H9 (cell line): ENCODE measurements at regions not wholly inside any gene's neighbourhood (a gene's known extent, or its start where the extent isn't known, plus 50 kb on each side); places are given as distances from the start of the nearest gene placed in this dataset.

ENCODE experiments used
- DNase-seq: peaks from one replicate; pipeline ENCODE4 v3.0.0-alpha.2; 2017
- H2AFZ ChIP-seq: one replicate; pipeline ENCODE4 v1.6.1; 2013; ENCODE audit warnings: mild to moderate bottlenecking, low read length, control low read depth, moderate library complexity
- H2AK5ac ChIP-seq: 2 replicates; pipeline ENCODE4 v1.6.1; 2013; ENCODE audit warnings: low read length, control low read depth, mixed read lengths; ENCODE audit not compliant: insufficient read length
- H2BK120ac ChIP-seq: one replicate; pipeline ENCODE4 v1.6.1; 2013; ENCODE audit warnings: low read depth, mild to moderate bottlenecking, low read length, control low read depth, inconsistent platforms; ENCODE audit not compliant: poor library complexity, severe bottlenecking
- H2BK12ac ChIP-seq: 2 replicates; pipeline ENCODE4 v1.6.1; 2013; ENCODE audit warnings: low read length, control low read depth, mixed read lengths, low read depth; ENCODE audit not compliant: insufficient read length
- H2BK15ac ChIP-seq: 2 replicates; pipeline ENCODE4 v1.6.1; 2013; ENCODE audit warnings: low read depth, low read length, control low read depth
- H2BK20ac ChIP-seq: one replicate; pipeline ENCODE4 v1.6.1; 2013; ENCODE audit warnings: low read depth, mild to moderate bottlenecking, low read length, control low read depth, inconsistent platforms; ENCODE audit not compliant: poor library complexity, severe bottlenecking
- H2BK5ac ChIP-seq: 2 replicates; pipeline ENCODE4 v1.6.1; 2013; ENCODE audit warnings: low read length, control low read depth, mixed read lengths; ENCODE audit not compliant: insufficient read length
- H3K14ac ChIP-seq: 2 replicates; pipeline ENCODE4 v1.6.1; 2013; ENCODE audit warnings: low read length, control low read depth; ENCODE audit not compliant: insufficient read depth
- H3K18ac ChIP-seq: 2 replicates; pipeline ENCODE4 v1.6.1; 2013; ENCODE audit warnings: low read depth, mild to moderate bottlenecking, mixed read lengths, low read length, control low read depth; ENCODE audit not compliant: insufficient read length
- H3K23ac ChIP-seq: 2 replicates; pipeline ENCODE4 v1.6.1; 2013; ENCODE audit warnings: low read length, control low read depth, mixed read lengths, low read depth; ENCODE audit not compliant: insufficient read length
- H3K23me2 ChIP-seq: 2 replicates; pipeline ENCODE4 v1.6.1; 2013; ENCODE audit warnings: low read depth, mild to moderate bottlenecking, mixed read lengths, low read length, control low read depth; ENCODE audit not compliant: insufficient read length, poor library complexity, severe bottlenecking
- H3K27ac ChIP-seq: 2 replicates; pipeline ENCODE4 v1.5.1; 2013; ENCODE audit warnings: low read length, control low read depth, mixed read lengths, low read depth; ENCODE audit not compliant: insufficient read length
- H3K27me3 ChIP-seq: 2 replicates; pipeline ENCODE4 v1.6.1; 2013; ENCODE audit warnings: low read length, control low read depth, inconsistent platforms; ENCODE audit not compliant: insufficient read depth
- H3K4ac ChIP-seq: 2 replicates; pipeline ENCODE4 v1.6.1; 2013; ENCODE audit warnings: low read depth, mild to moderate bottlenecking, control low read depth, inconsistent platforms, low read length, moderate library complexity
- H3K4me1 ChIP-seq: 2 replicates; pipeline ENCODE4 v1.6.1; 2013; ENCODE audit warnings: low read length, control low read depth, inconsistent platforms; ENCODE audit not compliant: insufficient read depth
- H3K4me2 ChIP-seq: 2 replicates; pipeline ENCODE4 v1.6.1; 2013; ENCODE audit warnings: low read length, control low read depth, mixed read lengths; ENCODE audit not compliant: insufficient read length, insufficient read depth
- H3K56ac ChIP-seq: 2 replicates; pipeline ENCODE4 v1.6.1; 2013; ENCODE audit warnings: low read depth, mild to moderate bottlenecking, mixed read lengths, low read length, control low read depth; ENCODE audit not compliant: insufficient read length
- H3K79me1 ChIP-seq: 2 replicates; pipeline ENCODE4 v1.6.1; 2013; ENCODE audit warnings: low read depth, mild to moderate bottlenecking, moderate library complexity, low read length, control low read depth, inconsistent platforms; ENCODE audit not compliant: insufficient read depth, poor library complexity, severe bottlenecking
- H3K79me2 ChIP-seq: 2 replicates; pipeline ENCODE4 v1.6.1; 2013; ENCODE audit warnings: low read length, control low read depth, inconsistent platforms; ENCODE audit not compliant: insufficient read depth
- H3K9ac ChIP-seq: 2 replicates; pipeline ENCODE4 v1.6.1; 2013; ENCODE audit warnings: low read length, control low read depth, mixed read lengths; ENCODE audit not compliant: insufficient read length; ENCODE audit errors: extremely low read depth
- H3K9me3 ChIP-seq: one replicate; pipeline ENCODE4 v1.6.1; 2013; ENCODE audit warnings: low read depth, low read length, inconsistent platforms; ENCODE audit not compliant: control insufficient read depth
- H3T11ph ChIP-seq: one replicate; pipeline ENCODE4 v1.6.1; 2013; ENCODE audit warnings: mild to moderate bottlenecking, low read length, control low read depth, inconsistent platforms
- H4K20me1 ChIP-seq: one replicate; pipeline ENCODE4 v1.6.1; 2013; ENCODE audit not compliant: control insufficient read depth, insufficient read length, insufficient read depth
- H4K5ac ChIP-seq: 2 replicates; pipeline ENCODE4 v1.6.1; 2013; ENCODE audit warnings: low read depth, mild to moderate bottlenecking, mixed read lengths, low read length, control low read depth; ENCODE audit not compliant: insufficient read length
- H4K8ac ChIP-seq: replicated peaks from 2 replicates; pipeline ENCODE4 v1.6.1; 2013; ENCODE audit warnings: low read length, control low read depth, mixed read lengths, low read depth; ENCODE audit not compliant: insufficient read length
- H4K91ac ChIP-seq: 2 replicates; pipeline ENCODE4 v1.6.1; 2013; ENCODE audit warnings: low read depth, mild to moderate bottlenecking, moderate library complexity, mixed read lengths, low read length, control low read depth; ENCODE audit not compliant: insufficient read length
- H3K27ac Mint-ChIP-seq, 3 experiments: 2 replicates in 2 of 3; 3 replicates in 1 of 3; pipeline ENCODE4 v1.8.0; 2020 to 2021; ENCODE audit warnings: mixed read lengths in 3 of 3, mild to moderate bottlenecking in 1 of 3, moderate library complexity in 1 of 3
- H3K27me3 Mint-ChIP-seq: 2 replicates; pipeline ENCODE4 v1.8.0; 2021; ENCODE audit warnings: low read depth, mild to moderate bottlenecking, moderate library complexity, mixed read lengths
- H3K36me3 Mint-ChIP-seq, 3 experiments: 2 replicates in 2 of 3; 3 replicates in 1 of 3; pipeline ENCODE4 v1.8.0; 2020 to 2021; ENCODE audit warnings: low read depth in 3 of 3, mixed read lengths in 3 of 3; ENCODE audit not compliant: insufficient read depth in 1 of 3
- H3K4me1 Mint-ChIP-seq, 2 experiments: 2 replicates each; pipeline ENCODE4 v1.8.0; 2020; ENCODE audit warnings: mixed read lengths in 2 of 2
- H3K4me3 Mint-ChIP-seq, 2 experiments: 2 replicates in 1 of 2; 3 replicates in 1 of 2; pipeline ENCODE4 v1.8.0; 2020 to 2021; ENCODE audit warnings: mild to moderate bottlenecking in 2 of 2, mixed read lengths in 2 of 2, moderate library complexity in 1 of 2
- H3K9me3 Mint-ChIP-seq, 2 experiments: 2 replicates in 1 of 2; 3 replicates in 1 of 2; pipeline ENCODE4 v1.8.0; 2020; ENCODE audit warnings: mild to moderate bottlenecking in 2 of 2, mixed read lengths in 2 of 2, moderate library complexity in 1 of 2
- CTCF ChIP-seq: fragments of 200-600 bp; sonication (generic); conservative IDR thresholded peaks from 3 replicates; pipeline ENCODE4 v1.8.0; 2021; ENCODE audit warnings: antibody characterized with exemption, mild to moderate bottlenecking
- WGBS: extraction: QIAGEN DNeasy Blood & Tissue Kit; methylation state at CpG from one replicate; pipeline ENCODE4 v1.1.7; 2013; ENCODE audit warnings: missing lambda C conversion rate, low lambda C conversion rate, mixed read lengths; ENCODE audit not compliant: insufficient read length; ENCODE audit errors: extremely low coverage; 5-methylcytosine and 5-hydroxymethylcytosine counted together

GRCh38 chr1:187185389-187185788 is 356.6 kb downstream of the PLA2G4A start:
- Histone ChIP-seq H2AK5ac (no peak overlapping the region), H2BK12ac (no peak overlapping the region), H3K18ac (no peak overlapping the region), H3K27ac (no peak overlapping the region), H3K14ac (no peak overlapping the region), H4K8ac (no peak overlapping the region), H2BK15ac (no peak overlapping the region), H3K27me3 (no peaks in the 10 kb centered on the region), H4K5ac (no peak overlapping the region), H3K79me2 (no peaks in the 10 kb centered on the region), H3K4ac (no peak overlapping the region), H3T11ph (no peak overlapping the region), H4K20me1 (no peaks in the 10 kb centered on the region), H2BK20ac (no peak overlapping the region), H3K23ac (no peak overlapping the region), H3K9ac (no peak overlapping the region), H3K23me2 (no peaks in the 10 kb centered on the region), H2AFZ (no peak overlapping the region), H3K79me1 (no peaks in the 10 kb centered on the region), H3K56ac (no peak overlapping the region), H4K91ac (no peak overlapping the region), H3K4me2 (no peak overlapping the region), H2BK120ac (no peak overlapping the region), H3K9me3 (no peaks in the 10 kb centered on the region), H2BK5ac (no peak overlapping the region), H3K4me1 (no peaks in the 10 kb centered on the region)
- no peaks in the 10 kb centered on the region for H3K4me1 Mint-ChIP-seq
- WGBS, result no CpG with 5 or more reads among the region's 2 CpGs
- H3K27me3 Mint-ChIP-seq, result no peaks in the 10 kb centered on the region
- no peak for DNase-seq
- peaks cover 3 to 12% (median 3%) of the 10 kb centered on the region in 3 experiments; a peak in 4 of 7 replicates for H3K36me3 Mint-ChIP-seq
- peaks cover 8 to 14% of the 10 kb centered on the region in 2 experiments; a peak in 4 of 5 replicates for H3K9me3 Mint-ChIP-seq
- TF ChIP-seq CTCF, result no peak
- no peak overlapping the region for H3K27ac Mint-ChIP-seq
- H3K4me3 Mint-ChIP-seq, result no peak overlapping the region
